SU-DHL-6 (cell line): ENCODE measurements at regions not wholly inside any gene's neighbourhood (a gene's known extent, or its start where the extent isn't known, plus 50 kb on each side); places are given as distances from the start of the nearest gene placed in this dataset.

Experiments
- H2AFZ ChIP-seq: fragments of 200-600 bp; sonication (generic); 2 replicates; pipeline ENCODE4 v1.6.1; 2014; ENCODE audit warnings: low read depth, mild to moderate bottlenecking, moderate library complexity, mixed read lengths, antibody characterized with exemption, low read length; ENCODE audit not compliant: severe bottlenecking
- H3F3A ChIP-seq: fragments of 200-600 bp; shearing (Covaris generic); 2 replicates; pipeline ENCODE4 v1.6.0; 2016; ENCODE audit warnings: antibody characterized with exemption, mild to moderate bottlenecking; ENCODE audit not compliant: insufficient read depth
- H3K27ac ChIP-seq: fragments of 200-600 bp; sonication (generic); 2 replicates; pipeline ENCODE4 v1.5.1; 2016; ENCODE audit warnings: low read depth, mild to moderate bottlenecking, low read length, moderate library complexity, mixed read lengths
- H3K27me3 ChIP-seq: fragments of 200-600 bp; sonication (generic), shearing (Covaris generic); 2 replicates; pipeline ENCODE4 v1.6.0; 2014; ENCODE audit warnings: mild to moderate bottlenecking, low read length
- H3K36me3 ChIP-seq: fragments of 200-600 bp; sonication (generic); 2 replicates; pipeline ENCODE4 v1.6.1; 2014; ENCODE audit warnings: mild to moderate bottlenecking, low read length, mixed read lengths
- H3K4me2 ChIP-seq: fragments of 300-600, 200-600 bp; shearing (Covaris generic), sonication (generic); 2 replicates; pipeline ENCODE4 v1.6.0; 2014; ENCODE audit warnings: low read length, low read depth, mild to moderate bottlenecking; ENCODE audit not compliant: poor library complexity, severe bottlenecking
- H3K4me3 ChIP-seq: fragments of 200-600 bp; sonication (generic); 2 replicates; pipeline ENCODE4 v1.5.1; 2014; ENCODE audit warnings: antibody characterized with exemption, low read length, mild to moderate bottlenecking, mixed read lengths; ENCODE audit not compliant: insufficient read depth, poor library complexity, severe bottlenecking
- H3K79me2 ChIP-seq: fragments of 200-600 bp; sonication (generic); 2 replicates; pipeline ENCODE4 v1.6.1; 2014; ENCODE audit warnings: mild to moderate bottlenecking, low read length, moderate library complexity; ENCODE audit not compliant: insufficient read depth
- H3K9ac ChIP-seq: fragments of 200-600 bp; sonication (generic); 2 replicates; pipeline ENCODE4 v1.7.0; 2014; ENCODE audit warnings: mild to moderate bottlenecking, low read length
- H3K9me2 ChIP-seq: fragments of 200-600 bp; sonication (generic); replicated peaks from 2 replicates; pipeline ENCODE4 v1.6.1; 2014; ENCODE audit warnings: low read length; ENCODE audit not compliant: insufficient read depth
- H3K9me3 ChIP-seq: fragments of 200-600 bp; sonication (generic); 2 replicates; pipeline ENCODE4 v1.6.1; 2014; ENCODE audit warnings: low read length, mixed read lengths; ENCODE audit not compliant: insufficient read depth
- H4K20me1 ChIP-seq: fragments of 200-600 bp; sonication (generic); 2 replicates; pipeline ENCODE4 v1.6.1; 2014; ENCODE audit warnings: low read depth, mild to moderate bottlenecking, antibody characterized with exemption, low read length, moderate library complexity, mixed read lengths
- EZH2phosphoT487 ChIP-seq: fragments of 200-600 bp; sonication (generic), shearing (Covaris generic); conservative IDR thresholded peaks from 2 replicates; pipeline ENCODE4 v1.6.1; 2018; ENCODE audit warnings: mild to moderate bottlenecking, antibody characterized with exemption, low read length, moderate library complexity, mixed read lengths
- TF ChIP-seq, protein P1 (sequence below): fragments of 200-600 bp; sonication (generic); IDR thresholded peaks from one replicate; pipeline ENCODE4 v1.5.1; 2017; ENCODE audit warnings: antibody characterized with exemption, mild to moderate bottlenecking, low read length, moderate library complexity; ENCODE audit not compliant: insufficient read depth, poor library complexity, severe bottlenecking

DNA sequence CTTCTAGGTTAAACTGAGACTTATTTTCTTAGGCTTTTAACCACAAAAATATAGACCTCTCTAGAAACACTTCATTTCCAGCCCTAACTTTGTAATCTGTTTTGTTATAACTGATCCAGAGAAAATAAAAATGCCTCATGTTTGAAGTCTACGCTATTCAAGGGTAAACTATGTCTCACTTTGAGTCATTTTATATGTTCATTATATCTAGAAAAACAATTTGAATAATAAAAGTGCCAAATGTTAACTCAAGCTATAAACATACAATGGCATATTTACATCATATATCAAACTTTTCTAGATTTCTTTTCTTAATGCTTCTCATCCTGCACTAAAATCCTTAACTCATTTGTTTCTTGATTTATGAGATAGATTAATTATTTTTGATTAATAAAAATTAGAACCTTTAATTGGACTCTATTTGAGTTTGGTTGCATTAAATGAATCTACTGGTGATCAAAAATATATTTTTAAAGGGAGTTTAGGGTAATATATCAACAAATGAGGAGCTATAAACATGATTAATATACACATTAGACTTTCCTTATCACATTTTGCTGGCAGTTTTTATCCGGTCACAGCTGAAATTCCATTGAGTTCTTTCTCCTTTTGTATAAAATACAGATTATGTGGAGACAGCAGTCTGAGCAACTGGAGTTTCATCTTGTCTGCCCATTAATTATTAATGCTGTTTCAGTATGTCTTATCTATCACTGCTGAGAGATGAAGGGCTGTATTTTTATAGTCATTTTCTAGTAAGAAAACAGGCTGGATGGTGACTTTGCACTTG lies 246.5 kb downstream of the TBX18 start:
- no peak for TF ChIP-seq EZH2phosphoT487
- TF ChIP-seq, protein P1, sequence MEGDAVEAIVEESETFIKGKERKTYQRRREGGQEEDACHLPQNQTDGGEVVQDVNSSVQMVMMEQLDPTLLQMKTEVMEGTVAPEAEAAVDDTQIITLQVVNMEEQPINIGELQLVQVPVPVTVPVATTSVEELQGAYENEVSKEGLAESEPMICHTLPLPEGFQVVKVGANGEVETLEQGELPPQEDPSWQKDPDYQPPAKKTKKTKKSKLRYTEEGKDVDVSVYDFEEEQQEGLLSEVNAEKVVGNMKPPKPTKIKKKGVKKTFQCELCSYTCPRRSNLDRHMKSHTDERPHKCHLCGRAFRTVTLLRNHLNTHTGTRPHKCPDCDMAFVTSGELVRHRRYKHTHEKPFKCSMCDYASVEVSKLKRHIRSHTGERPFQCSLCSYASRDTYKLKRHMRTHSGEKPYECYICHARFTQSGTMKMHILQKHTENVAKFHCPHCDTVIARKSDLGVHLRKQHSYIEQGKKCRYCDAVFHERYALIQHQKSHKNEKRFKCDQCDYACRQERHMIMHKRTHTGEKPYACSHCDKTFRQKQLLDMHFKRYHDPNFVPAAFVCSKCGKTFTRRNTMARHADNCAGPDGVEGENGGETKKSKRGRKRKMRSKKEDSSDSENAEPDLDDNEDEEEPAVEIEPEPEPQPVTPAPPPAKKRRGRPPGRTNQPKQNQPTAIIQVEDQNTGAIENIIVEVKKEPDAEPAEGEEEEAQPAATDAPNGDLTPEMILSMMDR: no peak

DNA sequence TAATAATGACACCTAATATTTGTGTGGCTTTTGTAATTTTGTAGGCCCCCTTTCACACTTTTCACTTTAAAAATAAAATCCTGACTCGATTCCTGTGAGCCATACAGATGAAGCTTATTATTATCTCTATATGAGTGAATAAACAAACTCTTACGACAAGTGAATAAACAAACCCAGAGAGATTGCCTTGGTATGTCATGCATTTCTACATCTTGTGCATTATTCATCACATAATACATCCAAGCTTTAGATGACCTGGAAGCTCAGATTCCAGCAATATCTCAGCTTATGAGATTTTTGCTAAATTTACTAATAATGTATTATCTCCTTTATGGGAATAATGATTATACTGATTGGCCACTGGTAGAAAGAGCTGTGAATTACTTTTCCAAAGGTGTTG lies 248.2 kb downstream of the TBX18 start:
- no peak overlapping the region for H2AFZ ChIP-seq
- no peaks in the 10 kb centered on the region for H3K36me3 ChIP-seq
- H3K27ac ChIP-seq: no peak overlapping the region
- H3K9ac ChIP-seq: no peak overlapping the region
- H3K27me3 ChIP-seq: no peaks in the 10 kb centered on the region
- no peaks in the 10 kb centered on the region for H4K20me1 ChIP-seq
- TF ChIP-seq, protein P1: no peak
- TF ChIP-seq EZH2phosphoT487: no peak
- H3K9me3 ChIP-seq: no peaks in the 10 kb centered on the region
- no peak overlapping the region for H3K4me3 ChIP-seq
- H3K9me2 ChIP-seq: no peaks in the 10 kb centered on the region
- H3K4me2 ChIP-seq: no peak overlapping the region
- H3K79me2 ChIP-seq: no peaks in the 10 kb centered on the region
- H3F3A ChIP-seq: no peaks in the 10 kb centered on the region

More for the DNA sequence above, 246.5 kb downstream of the TBX18 start:
- no peaks in the 10 kb centered on the region for H3F3A ChIP-seq
- no peak overlapping the region for H3K4me3 ChIP-seq
- H3K4me2 ChIP-seq: no peak overlapping the region
- H3K9me2 ChIP-seq: no peaks in the 10 kb centered on the region
- no peak overlapping the region for H3K9ac ChIP-seq
- no peaks in the 10 kb centered on the region for H3K79me2 ChIP-seq
- no peaks in the 10 kb centered on the region for H3K9me3 ChIP-seq
- H3K36me3 ChIP-seq: no peaks in the 10 kb centered on the region
- H4K20me1 ChIP-seq: no peaks in the 10 kb centered on the region
- H2AFZ ChIP-seq: no peak overlapping the region
- no peaks in the 10 kb centered on the region for H3K27me3 ChIP-seq
- no peak overlapping the region for H3K27ac ChIP-seq

DNA sequence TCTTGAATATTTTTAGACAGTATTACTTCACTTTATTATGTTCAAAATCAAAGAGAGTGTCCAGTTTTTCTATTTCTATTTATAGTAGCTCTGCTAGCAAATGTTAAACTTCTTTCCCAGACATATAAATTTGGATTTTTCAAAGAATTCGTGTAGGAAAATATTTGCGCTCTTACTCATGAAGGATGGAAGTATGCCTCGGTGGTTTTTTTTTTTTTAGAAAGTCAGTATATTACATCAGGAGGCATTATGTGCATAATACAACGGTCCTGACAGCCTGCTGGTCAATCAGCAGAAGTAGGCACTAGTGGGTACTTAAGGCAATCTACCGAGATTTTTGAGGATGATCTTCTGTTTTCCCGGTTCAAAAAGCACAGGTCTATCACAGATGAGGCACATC lies 249.3 kb downstream of the TBX18 start:
- no peak overlapping the region for H3K27ac ChIP-seq
- no peak for TF ChIP-seq EZH2phosphoT487
- TF ChIP-seq, protein P1: no peak
- no peak overlapping the region for H3K9ac ChIP-seq
- H3K4me2 ChIP-seq: no peak overlapping the region
- H2AFZ ChIP-seq: no peak overlapping the region
- H3K9me3 ChIP-seq: no peaks in the 10 kb centered on the region
- no peaks in the 10 kb centered on the region for H3K36me3 ChIP-seq
- H3K27me3 ChIP-seq: no peaks in the 10 kb centered on the region
- no peaks in the 10 kb centered on the region for H3K9me2 ChIP-seq
- H4K20me1 ChIP-seq: no peaks in the 10 kb centered on the region
- H3F3A ChIP-seq: no peaks in the 10 kb centered on the region
- H3K79me2 ChIP-seq: no peaks in the 10 kb centered on the region
- H3K4me3 ChIP-seq: no peak overlapping the region
